Spleen (tissue), 7 donors: ENCODE measurements at regions not wholly inside any gene's neighbourhood (a gene's known extent, or its start where the extent isn't known, plus 50 kb on each side); places are given as distances from the start of the nearest gene placed in this dataset.

Experiments
- CTCF ChIP-seq, 11 experiments: fragments of 200-600 bp in 7 of 11; fragments of 450-650 bp in 4 of 11; sonication (generic) in 4 of 11; IDR thresholded peaks in 8 of 11; conservative IDR thresholded peaks in 3 of 11; 1 replicate in 7 of 11; 2 replicates in 4 of 11; pipeline versions ENCODE4 v1.4.0 to v1.8.0; 2016 to 2021; ENCODE audit warnings: antibody characterized with exemption in 11 of 11, inconsistent platforms in 4 of 11, mild to moderate bottlenecking in 1 of 11
- POLR2A ChIP-seq, 3 donors: fragments of 450-650 bp; IDR thresholded peaks; one replicate each; pipeline ENCODE4 v1.5.1; 2017; ENCODE audit warnings: antibody characterized with exemption in 3 of 3, mild to moderate bottlenecking in 1 of 3
- donor health status: DM: no; HTN: no; CAD: no; lungs with moderate emphysema.
- donor health status: DM: no; HTN: no; CAD: no.
- donor health status: DM: no; HTN: no; CAD: no.

- no peak for TF ChIP-seq CTCF (IDR thresholded peaks at IDR 0.05 in 8 of 11, conservative IDR thresholded peaks at IDR 0.05 in 3 of 11)
- no peak for TF ChIP-seq POLR2A (IDR thresholded peaks at IDR 0.05)
Observed at GRCh38 chr1:234868296-234869147, 258.5 kb upstream of the IRF2BP2 start.
